ENCODE measurements at regions not wholly inside any gene's neighbourhood (a gene's known extent, or its start where the extent isn't known, plus 50 kb on each side); places are given as distances from the start of the nearest gene placed in this dataset.
"Not testable (repeated sequence)": the region's sequence is repeated elsewhere in the genome, so short reads cannot be mapped to it uniquely, and the experiment has no call there.

- not testable (repeated sequence) for DNase-seq (ENCODE audit: low read depth)
Measured at GRCh38 chr10:80859279-80859678, 321.6 kb downstream of the SH2D4B start.

GRCh38 chr10:80860719-80861118 is 323.0 kb downstream of the SH2D4B start:
- no peak for DNase-seq (ENCODE audit: low read depth)

- DNase-seq (ENCODE audit: low read depth), result no peak
Measured at GRCh38 chr10:80861882-80862281, 324.2 kb downstream of the SH2D4B start.

GRCh38 chr10:80870282-80870681 is 332.6 kb downstream of the SH2D4B start:
- no peak for DNase-seq (ENCODE audit: low read depth)

GRCh38 chr10:80871083-80871482 is 333.4 kb downstream of the SH2D4B start:
- DNase-seq (ENCODE audit: low read depth), result no peak

GRCh38 chr10:80878330-80878729 is 340.6 kb downstream of the SH2D4B start:
- no peak for DNase-seq (ENCODE audit: low read depth)

- DNase-seq (ENCODE audit: low read depth), result no peak
Measured at GRCh38 chr10:80890146-80890545, 352.4 kb downstream of the SH2D4B start.

- no peak for DNase-seq (ENCODE audit: low read depth)
Measured at GRCh38 chr10:80893256-80893655, 355.6 kb downstream of the SH2D4B start.

- no peak for DNase-seq (ENCODE audit: low read depth)
Measured at GRCh38 chr10:80894311-80894791, 356.6 kb downstream of the SH2D4B start.

GRCh38 chr10:80894797-80895467 is 357.2 kb downstream of the SH2D4B start:
- no peak for DNase-seq (ENCODE audit: low read depth)

- no peak for DNase-seq (ENCODE audit: low read depth)
Measured at GRCh38 chr10:80896076-80896475, 358.4 kb downstream of the SH2D4B start.

- no peak for DNase-seq (ENCODE audit: low read depth)
Measured at GRCh38 chr10:80896959-80897358, 359.3 kb downstream of the SH2D4B start.

GRCh38 chr10:80900661-80901060 is 363.0 kb downstream of the SH2D4B start:
- DNase-seq (ENCODE audit: low read depth), result no peak

GRCh38 chr10:80908611-80909010 is 370.9 kb downstream of the SH2D4B start:
- no peak for DNase-seq (ENCODE audit: low read depth)

- DNase-seq (ENCODE audit: low read depth), result no peak
Measured at GRCh38 chr10:80909254-80909653, 371.6 kb downstream of the SH2D4B start.

- DNase-seq (ENCODE audit: low read depth), result no peak
Measured at GRCh38 chr10:80917636-80918035, 379.9 kb downstream of the SH2D4B start.

- DNase-seq (ENCODE audit: low read depth), result no peak
Measured at GRCh38 chr10:80921032-80921431, 383.3 kb downstream of the SH2D4B start.

GRCh38 chr10:80924063-80924952 is 386.6 kb downstream of the SH2D4B start:
- DNase-seq (ENCODE audit: low read depth), result no peak

- DNase-seq (ENCODE audit: low read depth), result no peak
Measured at GRCh38 chr10:80927419-80928078, 389.8 kb downstream of the SH2D4B start.

GRCh38 chr10:80938903-80939302 is 401.2 kb downstream of the SH2D4B start:
- no peak for DNase-seq (ENCODE audit: low read depth)

- DNase-seq (ENCODE audit: low read depth), result no peak
Measured at GRCh38 chr10:80945264-80945880, 407.7 kb downstream of the SH2D4B start.

- DNase-seq (ENCODE audit: low read depth), result no peak
Measured at GRCh38 chr10:80946073-80946472, 408.4 kb downstream of the SH2D4B start.

Data from activated T-helper 1 cell treated with Interleukin-2 at 50 U/mL for 16 hours (primary cell).